ENCODE measurements at regions not wholly inside any gene's neighbourhood (a gene's known extent, or its start where the extent isn't known, plus 50 kb on each side); places are given as distances from the start of the nearest gene placed in this dataset.

GRCh38 chr13:75153386-75153785 lies 328.6 kb downstream of the TBC1D4 start:
- Histone ChIP-seq H3K27me3 (ENCODE audit: control insufficient read depth, extremely low read depth, insufficient read depth, low read length) (no peaks in the 10 kb centered on the region), H3K27ac (ENCODE audit: control insufficient read depth, insufficient read depth, low read length) (no peak overlapping the region)

GRCh38 chr13:75151081-75151643 lies 330.8 kb downstream of the TBC1D4 start:
- H4K20me1 ChIP-seq (ENCODE audit: control insufficient read depth, extremely low read depth, insufficient read depth, low read length) = no peaks in the 10 kb centered on the region
- no peaks in the 10 kb centered on the region for H3K36me3 ChIP-seq (ENCODE audit: control insufficient read depth in 2 of 2, extremely low read depth in 1 of 2, insufficient read depth in 2 of 2, low read length in 2 of 2)
- H3K9me3 ChIP-seq (ENCODE audit: control insufficient read depth, low read depth, low read length) = no peaks in the 10 kb centered on the region
- dilution Hi-C loops (cut with MboI; ENCODE audit: extremely low pct_ligation_motif_present, low sequenced_read_pairs) = no loop called here
- FAIRE-seq (no peak), DNase-seq (ENCODE audit: low read depth, low spot score) (no peak)
- no peak overlapping the region for H3K4me2 ChIP-seq (ENCODE audit: control insufficient read depth, extremely low read depth, insufficient read depth, low read depth, low read length)
- no peak overlapping the region for H3K27ac ChIP-seq (ENCODE audit: control insufficient read depth, insufficient read depth, low read length)
- TF ChIP-seq EZH2 (IDR thresholded peaks at IDR 0.05; ENCODE audit: low read length) = no peak
- no peak for TF ChIP-seq CTCF (optimal IDR thresholded peaks at IDR 0.05 in 1 of 3, IDR thresholded peaks at IDR 0.05 in 1 of 3, conservative IDR thresholded peaks at IDR 0.05 in 1 of 3; ENCODE audit: extremely low read depth in 1 of 3, insufficient read depth in 2 of 3, low read length in 3 of 3)
- H2AFZ ChIP-seq (ENCODE audit: control insufficient read depth, low read length) = no peak overlapping the region
- H3K27me3 ChIP-seq (ENCODE audit: control insufficient read depth, extremely low read depth, insufficient read depth, low read length) = peaks cover 6% of the 10 kb centered on the region
- H3K9ac ChIP-seq (ENCODE audit: control insufficient read depth, extremely low read depth, insufficient read depth, low read length) = no peak overlapping the region
- H3K4me1 ChIP-seq (ENCODE audit: control insufficient read depth, extremely low read depth, insufficient read depth, low read length) = no peaks in the 10 kb centered on the region
- no peak overlapping the region for H3K4me3 ChIP-seq (ENCODE audit: control insufficient read depth in 2 of 3, extremely low read depth in 1 of 3, insufficient read depth in 2 of 3, low read depth in 1 of 3, low read length in 3 of 3)
- no peaks in the 10 kb centered on the region for H3K79me2 ChIP-seq (ENCODE audit: control insufficient read depth, insufficient read depth, low read length)
- H3K9me1 ChIP-seq (ENCODE audit: control insufficient read depth, extremely low read depth, insufficient read depth, low read length) = no peaks in the 10 kb centered on the region

More at GRCh38 chr13:75153386-75153785, 328.6 kb downstream of the TBC1D4 start:
- H3K4me1 ChIP-seq (ENCODE audit: control insufficient read depth, extremely low read depth, insufficient read depth, low read length) = no peaks in the 10 kb centered on the region
- no peaks in the 10 kb centered on the region for H4K20me1 ChIP-seq (ENCODE audit: control insufficient read depth, extremely low read depth, insufficient read depth, low read length)
- no peaks in the 10 kb centered on the region for H3K9me1 ChIP-seq (ENCODE audit: control insufficient read depth, extremely low read depth, insufficient read depth, low read length)
- FAIRE-seq = no peak
- no peak for DNase-seq (ENCODE audit: low read depth, low spot score)
- no peak overlapping the region for H3K4me3 ChIP-seq (ENCODE audit: control insufficient read depth in 2 of 3, extremely low read depth in 1 of 3, insufficient read depth in 2 of 3, low read depth in 1 of 3, low read length in 3 of 3)
- no peak overlapping the region for H2AFZ ChIP-seq (ENCODE audit: control insufficient read depth, low read length)
- H3K79me2 ChIP-seq (ENCODE audit: control insufficient read depth, insufficient read depth, low read length) = no peaks in the 10 kb centered on the region
- no peak overlapping the region for H3K9ac ChIP-seq (ENCODE audit: control insufficient read depth, extremely low read depth, insufficient read depth, low read length)
- no peaks in the 10 kb centered on the region for H3K36me3 ChIP-seq (ENCODE audit: control insufficient read depth in 2 of 2, extremely low read depth in 1 of 2, insufficient read depth in 2 of 2, low read length in 2 of 2)
- no peak overlapping the region for H3K4me2 ChIP-seq (ENCODE audit: control insufficient read depth, extremely low read depth, insufficient read depth, low read depth, low read length)
- H3K9me3 ChIP-seq (ENCODE audit: control insufficient read depth, low read depth, low read length) = peaks cover 3% of the 10 kb centered on the region
- dilution Hi-C loops (cut with MboI; ENCODE audit: extremely low pct_ligation_motif_present, low sequenced_read_pairs) = no loop called here
- TF ChIP-seq CTCF (optimal IDR thresholded peaks at IDR 0.05 in 1 of 3, IDR thresholded peaks at IDR 0.05 in 1 of 3, conservative IDR thresholded peaks at IDR 0.05 in 1 of 3; ENCODE audit: extremely low read depth in 1 of 3, insufficient read depth in 2 of 3, low read length in 3 of 3) (no peak), EZH2 (IDR thresholded peaks at IDR 0.05; ENCODE audit: low read length) (no peak)
